OCI-LY3 (cell line): ENCODE measurements at regions not wholly inside any gene's neighbourhood (a gene's known extent, or its start where the extent isn't known, plus 50 kb on each side); places are given as distances from the start of the nearest gene placed in this dataset.

ENCODE experiments used
- H2AFZ ChIP-seq: fragments of 200-600, 300-600 bp; shearing (Covaris generic); 2 replicates; pipeline ENCODE4 v1.6.0; 2014; ENCODE audit warnings: antibody characterized with exemption, low read depth, low read length
- H3K27ac ChIP-seq: fragments of 200-600, 300-600 bp; sonication (generic); 2 replicates; pipeline ENCODE4 v1.5.1; 2014; ENCODE audit warnings: mild to moderate bottlenecking, low read length, moderate library complexity, mixed read lengths
- H3K27me3 ChIP-seq: fragments of 200-600, 300-600 bp; sonication (generic); 2 replicates; pipeline ENCODE4 v1.6.1; 2014; ENCODE audit warnings: low read depth, low read length, mixed read lengths
- H3K36me3 ChIP-seq: fragments of 200-600, 300-600 bp; sonication (generic); replicated peaks from 2 replicates; pipeline ENCODE3; 2014; ENCODE audit warnings: low read depth, low read length, mixed read lengths
- H3K4me1 ChIP-seq: fragments of 300-600, 200-600 bp; sonication (generic); 2 replicates; pipeline ENCODE4 v1.6.1; 2014; ENCODE audit warnings: low read length, mixed read lengths
- H3K4me2 ChIP-seq: fragments of 200-600, 300-600 bp; sonication (generic); 2 replicates; pipeline ENCODE4 v1.6.1; 2014; ENCODE audit warnings: low read length, mixed read lengths
- H3K4me3 ChIP-seq: fragments of 300-600, 200-600 bp; sonication (generic); 2 replicates; pipeline ENCODE4 v1.5.1; 2014; ENCODE audit warnings: antibody characterized with exemption, mild to moderate bottlenecking, low read length, moderate library complexity
- H3K79me2 ChIP-seq: fragments of 300-600, 200-600 bp; shearing (Covaris generic); 2 replicates; pipeline ENCODE4 v1.6.1; 2014; ENCODE audit warnings: mild to moderate bottlenecking, low read length, mixed read lengths
- H3K9ac ChIP-seq: fragments of 300-600, 200-600 bp; shearing (Covaris generic); 2 replicates; pipeline ENCODE4 v1.6.0; 2014; ENCODE audit warnings: mild to moderate bottlenecking, low read length, moderate library complexity
- H3K9me3 ChIP-seq: fragments of 200-600, 300-600 bp; shearing (Covaris generic); 2 replicates; pipeline ENCODE4 v1.6.1; 2014; ENCODE audit warnings: low read length, mixed read lengths; ENCODE audit not compliant: insufficient read depth
- H4K20me1 ChIP-seq: fragments of 200-600, 300-600 bp; sonication (generic); 2 replicates; pipeline ENCODE4 v1.6.1; 2016; ENCODE audit warnings: low read length, mixed read lengths; ENCODE audit not compliant: insufficient read depth
- EZH2phosphoT487 ChIP-seq: fragments of 200-600 bp; shearing (Covaris generic); IDR thresholded peaks from 2 replicates; pipeline ENCODE4 v1.6.1; 2018; ENCODE audit warnings: antibody characterized with exemption, mixed run types, low read depth
- TF ChIP-seq, protein P1 (sequence below): fragments of 200-600, 300-600 bp; sonication (generic); IDR thresholded peaks from 2 replicates; pipeline ENCODE4 v1.5.1; 2014; ENCODE audit warnings: antibody characterized with exemption, low read length, low read depth

DNA sequence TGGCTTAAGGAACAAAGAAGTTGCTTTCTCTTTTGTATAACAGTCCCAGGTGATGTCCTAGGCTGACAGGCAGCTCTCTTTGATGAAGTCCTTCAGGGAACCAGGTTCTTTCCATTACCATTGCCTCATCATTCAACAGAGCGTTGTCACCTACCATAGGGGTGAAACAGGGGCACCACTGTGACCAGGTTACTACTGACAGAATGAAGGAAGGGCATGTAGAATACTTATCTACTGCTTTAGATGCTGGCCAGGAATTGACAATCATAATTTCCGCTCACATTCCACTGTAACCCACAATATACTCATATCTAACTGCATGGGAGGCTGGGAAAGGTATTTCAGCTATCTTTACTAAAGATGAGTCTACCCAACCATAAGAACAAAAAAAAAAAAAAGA is 148.0 kb upstream of the FNDC3A start:
- H3K4me1 ChIP-seq: peaks cover 49% of the 10 kb centered on the region
- no peaks in the 10 kb centered on the region for H4K20me1 ChIP-seq
- TF ChIP-seq, protein P1, sequence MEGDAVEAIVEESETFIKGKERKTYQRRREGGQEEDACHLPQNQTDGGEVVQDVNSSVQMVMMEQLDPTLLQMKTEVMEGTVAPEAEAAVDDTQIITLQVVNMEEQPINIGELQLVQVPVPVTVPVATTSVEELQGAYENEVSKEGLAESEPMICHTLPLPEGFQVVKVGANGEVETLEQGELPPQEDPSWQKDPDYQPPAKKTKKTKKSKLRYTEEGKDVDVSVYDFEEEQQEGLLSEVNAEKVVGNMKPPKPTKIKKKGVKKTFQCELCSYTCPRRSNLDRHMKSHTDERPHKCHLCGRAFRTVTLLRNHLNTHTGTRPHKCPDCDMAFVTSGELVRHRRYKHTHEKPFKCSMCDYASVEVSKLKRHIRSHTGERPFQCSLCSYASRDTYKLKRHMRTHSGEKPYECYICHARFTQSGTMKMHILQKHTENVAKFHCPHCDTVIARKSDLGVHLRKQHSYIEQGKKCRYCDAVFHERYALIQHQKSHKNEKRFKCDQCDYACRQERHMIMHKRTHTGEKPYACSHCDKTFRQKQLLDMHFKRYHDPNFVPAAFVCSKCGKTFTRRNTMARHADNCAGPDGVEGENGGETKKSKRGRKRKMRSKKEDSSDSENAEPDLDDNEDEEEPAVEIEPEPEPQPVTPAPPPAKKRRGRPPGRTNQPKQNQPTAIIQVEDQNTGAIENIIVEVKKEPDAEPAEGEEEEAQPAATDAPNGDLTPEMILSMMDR: no peak
- TF ChIP-seq EZH2phosphoT487: no peak
- no peaks in the 10 kb centered on the region for H3K27me3 ChIP-seq
- H3K4me2 ChIP-seq: no peak overlapping the region
- no peak overlapping the region for H2AFZ ChIP-seq
- no peak overlapping the region for H3K27ac ChIP-seq
- peaks cover 20% of the 10 kb centered on the region; the same call in 1 of the 2 replicates for H3K9me3 ChIP-seq
- no peak overlapping the region for H3K9ac ChIP-seq
- H3K36me3 ChIP-seq: peaks cover 15% of the 10 kb centered on the region
- H3K79me2 ChIP-seq: no peaks in the 10 kb centered on the region
- no peak overlapping the region for H3K4me3 ChIP-seq

DNA sequence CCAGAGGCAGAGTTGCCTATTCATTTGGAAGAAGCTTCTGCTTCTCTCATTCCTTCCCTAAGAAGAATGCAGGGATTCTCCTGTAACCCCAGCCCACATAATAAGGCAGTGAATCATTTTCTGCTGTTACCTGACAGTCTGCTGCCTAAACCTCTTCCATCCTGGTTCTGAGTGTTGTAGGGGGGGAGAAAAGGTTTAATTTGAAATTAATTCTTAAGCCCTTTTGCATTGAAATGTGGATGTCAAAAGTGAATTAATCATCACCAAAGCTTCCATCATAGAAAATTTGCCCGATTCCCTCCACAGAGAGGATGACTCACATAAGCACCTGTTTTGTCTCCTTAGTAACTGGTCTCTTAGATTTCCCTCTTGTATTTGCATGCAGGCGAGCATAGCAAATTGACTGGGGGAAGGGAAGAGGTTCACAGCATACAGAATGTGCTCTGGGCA is 146.7 kb upstream of the FNDC3A start:
- peak overlapping the region; percentile 98 for H3K4me2 ChIP-seq
- H4K20me1 ChIP-seq: no peaks in the 10 kb centered on the region
- peak overlapping the region; percentile 96 for H3K27ac ChIP-seq
- H3K27me3 ChIP-seq: no peaks in the 10 kb centered on the region
- peaks cover 30% of the 10 kb centered on the region; the same call in 1 of the 2 replicates for H3K9me3 ChIP-seq
- peak overlapping the region; percentile 68 for H3K9ac ChIP-seq
- peaks cover 20% of the 10 kb centered on the region for H3K36me3 ChIP-seq
- peak overlapping the region; percentile 70 for H3K4me3 ChIP-seq
- TF ChIP-seq EZH2phosphoT487: no peak
- TF ChIP-seq, protein P1: no peak
- H3K4me1 ChIP-seq: peaks cover 49% of the 10 kb centered on the region
- H2AFZ ChIP-seq: no peak overlapping the region
- no peaks in the 10 kb centered on the region for H3K79me2 ChIP-seq

DNA sequence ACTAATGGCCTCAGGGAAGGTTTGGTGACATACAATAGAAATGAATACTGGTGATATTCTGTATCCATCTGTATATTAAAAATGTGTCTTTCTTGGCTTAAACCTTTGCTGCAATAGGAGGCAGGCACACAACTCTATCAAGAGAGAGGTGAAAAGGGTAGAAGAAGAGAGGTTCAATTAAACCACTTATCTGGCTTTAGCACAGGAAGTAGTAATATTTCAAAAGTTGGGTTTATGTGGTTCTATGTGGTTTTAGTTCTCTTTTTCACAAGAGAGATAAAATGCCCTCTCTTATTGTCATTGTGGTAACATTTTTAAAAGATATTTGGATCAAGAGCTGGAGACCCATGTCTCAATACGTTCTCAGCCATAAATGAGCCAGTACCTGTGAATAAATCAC is 146.2 kb upstream of the FNDC3A start:
- peak overlapping the region; percentile 70 for H3K4me3 ChIP-seq
- TF ChIP-seq, protein P1: no peak
- TF ChIP-seq EZH2phosphoT487: no peak
- peaks cover 49% of the 10 kb centered on the region for H3K4me1 ChIP-seq
- H3K79me2 ChIP-seq: no peaks in the 10 kb centered on the region
- H3K9ac ChIP-seq: peak overlapping the region; percentile 68
- peak overlapping the region; percentile 10; the same call in 1 of the 2 replicates for H2AFZ ChIP-seq
- no peaks in the 10 kb centered on the region for H3K27me3 ChIP-seq
- peak overlapping the region; percentile 96 for H3K27ac ChIP-seq
- peaks cover 33% of the 10 kb centered on the region; the same call in 1 of the 2 replicates for H3K9me3 ChIP-seq
- H4K20me1 ChIP-seq: no peaks in the 10 kb centered on the region
- H3K4me2 ChIP-seq: peak overlapping the region; percentile 98
- peaks cover 20% of the 10 kb centered on the region for H3K36me3 ChIP-seq

DNA sequence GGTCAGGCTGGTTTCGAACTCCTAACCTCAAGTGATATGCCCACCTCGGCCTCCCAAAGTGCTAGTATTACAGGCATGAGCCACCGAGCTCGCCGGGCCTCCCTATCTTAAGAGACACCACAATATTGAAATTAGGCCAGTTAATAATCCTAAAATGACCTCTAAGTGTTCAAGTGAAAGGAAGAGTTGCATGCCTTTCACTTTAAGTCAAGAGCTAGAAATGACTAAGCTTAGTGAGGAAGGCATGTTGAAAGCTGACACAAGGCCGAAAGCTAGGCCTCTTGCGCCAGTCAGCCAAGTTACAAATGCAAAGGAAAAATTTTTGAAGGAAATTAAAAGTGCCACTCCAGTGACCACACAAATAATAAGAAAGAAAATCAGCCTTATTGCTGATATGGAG is 144.5 kb upstream of the FNDC3A start:
- TF ChIP-seq EZH2phosphoT487: no peak
- TF ChIP-seq, protein P1: no peak
- H2AFZ ChIP-seq: peak overlapping the region; percentile 40
- peak overlapping the region; percentile 96 for H3K27ac ChIP-seq
- 0 out of 2 replicates have a peak overlapping the region, but pooled peaks have one; percentile 11 for H3K4me3 ChIP-seq
- H3K79me2 ChIP-seq: no peaks in the 10 kb centered on the region
- H3K4me1 ChIP-seq: peaks cover 46% of the 10 kb centered on the region
- H3K9ac ChIP-seq: peak overlapping the region; percentile 40; the same call in 1 of the 2 replicates
- H4K20me1 ChIP-seq: no peaks in the 10 kb centered on the region
- peaks cover 33% of the 10 kb centered on the region; the same call in 1 of the 2 replicates for H3K9me3 ChIP-seq
- H3K36me3 ChIP-seq: peaks cover 20% of the 10 kb centered on the region
- H3K27me3 ChIP-seq: no peaks in the 10 kb centered on the region
- peak overlapping the region; percentile 98 for H3K4me2 ChIP-seq
